Glutamatergic neuron (in vitro differentiated cells): ENCODE measurements at regions not wholly inside any gene's neighbourhood (a gene's known extent, or its start where the extent isn't known, plus 50 kb on each side); places are given as distances from the start of the nearest gene placed in this dataset.

Experiments
- DNase-seq: peaks from one replicate; pipeline ENCODE4 v3.0.0; 2022
- H3K27ac Mint-ChIP-seq: one replicate; pipeline ENCODE4 v1.8.0; 2020; ENCODE audit warnings: mild to moderate bottlenecking, mixed read lengths, inconsistent platforms; ENCODE audit not compliant: unreplicated experiment
- H3K27me3 Mint-ChIP-seq: one replicate; pipeline ENCODE4 v1.8.0; 2020; ENCODE audit warnings: mild to moderate bottlenecking, moderate library complexity, mixed read lengths, inconsistent platforms; ENCODE audit not compliant: unreplicated experiment
- H3K36me3 Mint-ChIP-seq: one replicate; pipeline ENCODE4 v1.8.0; 2020; ENCODE audit warnings: mild to moderate bottlenecking, mixed read lengths, inconsistent platforms; ENCODE audit not compliant: unreplicated experiment
- H3K4me1 Mint-ChIP-seq: one replicate; pipeline ENCODE4 v1.8.0; 2020; ENCODE audit warnings: mild to moderate bottlenecking, low read depth, mixed read lengths, inconsistent platforms; ENCODE audit not compliant: unreplicated experiment
- H3K4me3 Mint-ChIP-seq: one replicate; pipeline ENCODE4 v1.8.0; 2020; ENCODE audit warnings: mild to moderate bottlenecking, mixed read lengths, inconsistent platforms; ENCODE audit not compliant: unreplicated experiment
- H3K9me3 Mint-ChIP-seq: one replicate; pipeline ENCODE4 v1.8.0; 2020; ENCODE audit warnings: mild to moderate bottlenecking, moderate library complexity, mixed read lengths, inconsistent platforms; ENCODE audit not compliant: unreplicated experiment
- CTCF ChIP-seq: fragments of 200-600 bp; sonication (generic); IDR thresholded peaks from one replicate; pipeline ENCODE4 v1.5.0; 2021; ENCODE audit not compliant: partially characterized antibody, unreplicated experiment

DNA sequence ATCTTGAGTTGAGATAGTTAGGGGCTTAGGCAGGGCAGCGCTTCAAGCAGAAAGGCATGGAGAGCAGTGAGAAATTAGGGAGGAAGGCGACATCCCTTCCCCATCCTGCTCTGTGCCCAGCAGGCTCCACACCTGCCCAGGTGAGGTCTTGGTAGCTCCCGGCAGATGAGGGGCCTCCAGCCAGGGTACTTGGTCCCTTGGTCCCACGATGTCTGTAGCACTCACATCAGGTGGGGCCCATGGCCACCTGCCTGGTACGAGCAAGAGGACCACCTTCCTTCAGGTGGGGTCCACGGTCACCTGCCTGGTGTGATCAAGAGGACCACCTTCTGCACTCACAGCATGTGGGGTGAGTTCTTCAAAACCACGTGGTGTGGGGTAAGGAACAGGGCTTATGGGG lies 91.2 kb downstream of the GALR1 start:
- Mint-ChIP-seq H3K36me3 (peaks cover 12% of the 10 kb centered on the region), H3K27ac (no peak overlapping the region)
- no peak for DNase-seq

DNA sequence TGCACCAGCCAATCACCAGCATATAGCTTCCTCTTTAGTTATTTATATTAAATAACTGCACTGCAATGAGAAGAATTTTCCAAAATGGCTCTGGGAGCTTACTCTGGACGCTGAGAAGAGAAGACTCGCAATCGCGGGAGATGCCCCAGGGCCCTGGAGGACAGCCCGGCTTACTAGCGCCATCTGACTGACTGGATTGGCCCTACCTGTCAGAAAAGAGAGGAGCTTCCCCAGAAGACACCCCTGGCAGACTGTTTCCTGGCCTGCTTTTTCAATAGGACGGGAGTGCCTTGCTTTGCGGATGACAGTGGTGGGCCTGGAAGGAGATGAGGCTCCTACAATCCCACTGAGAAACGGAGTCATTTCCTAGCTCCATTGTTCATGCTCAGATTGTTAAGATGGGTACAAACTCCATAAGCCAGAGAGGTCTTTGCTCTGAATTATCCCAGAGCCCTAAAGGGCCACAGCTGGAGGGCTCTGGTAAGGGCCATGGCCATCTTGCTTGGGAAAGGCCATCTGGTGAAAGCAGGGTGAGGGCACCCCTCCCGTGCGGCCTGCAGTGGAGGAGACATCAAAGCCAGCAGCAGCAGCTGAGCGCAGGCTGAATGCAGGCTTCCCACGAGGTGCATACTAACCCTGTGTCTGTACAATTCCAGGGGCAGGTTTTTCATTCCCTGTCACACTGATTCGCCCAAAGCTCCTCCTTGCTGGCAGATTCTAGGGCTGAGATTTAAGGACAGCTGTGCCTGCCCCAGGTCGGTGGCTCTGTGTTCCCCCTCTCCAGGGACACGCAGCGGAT lies 92.1 kb downstream of the GALR1 start:
- Mint-ChIP-seq H3K9me3 (peaks cover 10% of the 10 kb centered on the region), H3K27me3 (peaks cover 5% of the 10 kb centered on the region)
- DNase-seq: no peak

More for the DNA sequence above, 91.2 kb downstream of the GALR1 start:
- TF ChIP-seq CTCF: no peak
- Mint-ChIP-seq H3K27me3 (peaks cover 5% of the 10 kb centered on the region), H3K4me3 (no peak overlapping the region), H3K4me1 (peaks cover 19% of the 10 kb centered on the region), H3K9me3 (peaks cover 12% of the 10 kb centered on the region)

DNA sequence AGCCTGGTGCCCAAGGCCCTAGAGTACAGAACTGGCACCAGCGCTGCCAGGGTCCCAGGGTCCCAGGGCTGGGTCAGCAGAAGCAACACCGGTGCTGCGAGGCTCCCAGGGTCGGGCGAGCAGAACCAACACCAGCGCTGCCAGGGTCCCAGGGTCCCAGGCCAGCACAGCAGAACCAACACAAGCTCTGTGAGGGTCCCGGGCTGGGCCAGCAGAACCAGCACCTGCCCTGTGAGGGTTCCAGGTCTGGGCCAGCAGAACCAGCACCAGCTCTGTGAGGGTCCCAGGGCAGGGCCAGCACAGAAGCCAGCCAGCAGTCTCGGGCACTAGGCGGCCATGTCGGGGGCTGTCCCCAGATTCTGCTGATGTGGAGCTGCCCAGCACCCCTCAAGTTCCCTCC lies 93.1 kb downstream of the GALR1 start:
- H3K4me1 Mint-ChIP-seq: peaks cover 19% of the 10 kb centered on the region
- peaks cover 6% of the 10 kb centered on the region for H3K36me3 Mint-ChIP-seq
- peaks cover 10% of the 10 kb centered on the region for H3K9me3 Mint-ChIP-seq
- no peak overlapping the region for H3K27ac Mint-ChIP-seq
- H3K4me3 Mint-ChIP-seq: no peak overlapping the region
- no peak for DNase-seq
- no peak for TF ChIP-seq CTCF
- peaks cover 5% of the 10 kb centered on the region for H3K27me3 Mint-ChIP-seq

More for the DNA sequence above, 92.1 kb downstream of the GALR1 start:
- Mint-ChIP-seq H3K27ac (peak overlapping the region; percentile 22), H3K4me1 (peaks cover 19% of the 10 kb centered on the region), H3K4me3 (no peak overlapping the region), H3K36me3 (peaks cover 12% of the 10 kb centered on the region)
- TF ChIP-seq CTCF: no peak

DNA sequence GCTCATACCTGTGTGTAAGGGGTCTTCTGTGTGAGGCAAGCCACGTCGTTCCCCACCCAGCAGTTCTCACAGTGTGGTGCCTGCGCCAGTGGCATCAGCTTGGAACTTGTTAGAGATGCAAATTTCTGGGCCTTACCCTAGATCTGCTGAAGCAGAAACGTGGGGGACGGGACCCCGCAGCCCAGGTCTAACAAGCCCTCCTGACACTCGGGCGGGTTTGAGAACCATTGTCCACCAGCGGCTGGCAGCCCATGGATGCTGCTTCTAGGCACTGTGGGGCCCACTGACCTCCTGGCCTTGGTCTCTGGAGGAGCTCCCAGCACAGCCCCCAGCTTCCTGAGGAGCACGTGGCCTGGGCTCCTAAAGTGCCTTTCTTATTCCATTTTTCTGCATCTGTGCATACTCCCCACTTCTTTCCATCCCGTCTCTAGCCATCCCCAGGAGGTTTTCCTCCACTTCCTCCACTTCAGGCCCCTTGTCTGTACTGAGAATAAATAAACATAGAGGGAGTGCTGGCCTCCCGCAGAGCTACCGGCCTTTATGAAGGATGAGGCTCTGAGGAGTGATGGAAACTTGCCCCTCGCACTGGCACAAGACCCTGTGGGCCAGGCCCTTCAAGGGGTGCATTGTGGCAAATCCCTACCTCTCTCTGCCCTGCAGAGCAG lies 94.3 kb downstream of the GALR1 start:
- DNase-seq: no peak
- H3K9me3 Mint-ChIP-seq: peaks cover 7% of the 10 kb centered on the region
- H3K27me3 Mint-ChIP-seq: peaks cover 5% of the 10 kb centered on the region
- TF ChIP-seq CTCF: no peak
- no peak overlapping the region for H3K27ac Mint-ChIP-seq
- H3K4me3 Mint-ChIP-seq: no peak overlapping the region
- H3K4me1 Mint-ChIP-seq: peaks cover 18% of the 10 kb centered on the region
- H3K36me3 Mint-ChIP-seq: peaks cover 5% of the 10 kb centered on the region
